PC-3 (cell line): ENCODE measurements at regions not wholly inside any gene's neighbourhood (a gene's known extent, or its start where the extent isn't known, plus 50 kb on each side); places are given as distances from the start of the nearest gene placed in this dataset.

Source experiments
- ATAC-seq: fragments of 200-7000 bp; cut with Tn5 transposase; 2 replicates; pipeline ENCODE4 v1.9.1; 2020; ENCODE audit warnings: mild to moderate bottlenecking, moderate library complexity
- BruUV-seq: library from RNA; stranded (reverse); fragments of 400-500 nt; replicated peaks from 2 replicates; lab custom pipeline; 2021; lab: Mats Ljungman, UMichigan
- CTCF ChIA-PET: fragments of 300-600 bp; sonication (Branson Sonifier 250); formaldehyde crosslinking; loops from one replicate; lab custom pipeline; 2022; ENCODE audit warnings: antibody characterized with exemption; lab: Charles Lee
- POLR2A ChIA-PET: fragments of 300-600 bp; sonication (Branson Sonifier 250); formaldehyde crosslinking; loops from one replicate; lab custom pipeline; 2022; ENCODE audit warnings: antibody characterized with exemption; ENCODE audit not compliant: unreplicated experiment; lab: Charles Lee
- DNase-seq: peaks from one replicate; pipeline ENCODE4 v3.0.0-alpha.2; 2015
- H2AFZ ChIP-seq: fragments of 300-600 bp; sonication (generic); 2 replicates; pipeline ENCODE4 v1.6.0; 2016; ENCODE audit warnings: antibody characterized with exemption, low read length
- H3F3A ChIP-seq: fragments of 300-600 bp; sonication (generic); one replicate; pipeline ENCODE4 v1.6.0; 2017; ENCODE audit warnings: antibody characterized with exemption, low read length, control low read depth, mild to moderate bottlenecking; ENCODE audit not compliant: unreplicated experiment
- H3K27ac ChIP-seq: fragments of 300-600 bp; sonication (generic); 2 replicates; pipeline ENCODE4 v1.5.1; 2016; ENCODE audit warnings: mild to moderate bottlenecking, low read length
- H3K27me3 ChIP-seq: fragments of 300-600 bp; sonication (generic); 2 replicates; pipeline ENCODE4 v1.6.1; 2016; ENCODE audit warnings: low read length, mixed read lengths
- H3K36me3 ChIP-seq: fragments of 300-600 bp; sonication (generic); 2 replicates; pipeline ENCODE4 v1.6.1; 2016; ENCODE audit warnings: low read depth, mixed run types, low read length, mixed read lengths
- H3K4me1 ChIP-seq: fragments of 300-600 bp; sonication (generic); 2 replicates; pipeline ENCODE4 v1.5.1; 2016; ENCODE audit warnings: low read length; ENCODE audit not compliant: insufficient read depth
- H3K4me2 ChIP-seq: fragments of 300-600 bp; sonication (generic); 2 replicates; pipeline ENCODE4 v1.6.0; 2016; ENCODE audit warnings: low read length
- H3K4me3 ChIP-seq: fragments of 300-600 bp; sonication (generic); 2 replicates; pipeline ENCODE4 v1.5.1; 2016; ENCODE audit warnings: mild to moderate bottlenecking, low read length, mixed read lengths
- H3K79me2 ChIP-seq: fragments of 300-600 bp; sonication (generic); 2 replicates; pipeline ENCODE4 v1.6.1; 2017; ENCODE audit warnings: low read length, mixed read lengths
- H3K9ac ChIP-seq: fragments of 300-600 bp; sonication (generic); 2 replicates; pipeline ENCODE4 v1.6.0; 2016; ENCODE audit warnings: mild to moderate bottlenecking, low read length
- H3K9me2 ChIP-seq: fragments of 300-600 bp; sonication (generic); replicated peaks from 2 replicates; pipeline ENCODE4 v1.6.1; 2016; ENCODE audit warnings: mixed run types, low read length, mixed read lengths
- H3K9me3 ChIP-seq: fragments of 300-600 bp; sonication (generic); 2 replicates; pipeline ENCODE4 v1.6.1; 2016; ENCODE audit warnings: low read length, mixed read lengths
- H4K20me1 ChIP-seq: fragments of 300-600 bp; sonication (generic); 2 replicates; pipeline ENCODE4 v1.6.1; 2016; ENCODE audit warnings: low read length, mixed read lengths
- CTCF ChIP-seq: fragments of 300-600 bp; sonication (generic); conservative IDR thresholded peaks from 2 replicates; pipeline ENCODE4 v1.5.1; 2017; ENCODE audit warnings: antibody characterized with exemption, low read depth, mild to moderate bottlenecking, low read length
- EZH2 ChIP-seq: fragments of 300-600 bp; sonication (generic); IDR thresholded peaks from one replicate; pipeline ENCODE4 v1.6.1; 2017; ENCODE audit warnings: antibody characterized with exemption, mild to moderate bottlenecking, low read length; ENCODE audit not compliant: unreplicated experiment
- EZH2phosphoT487 ChIP-seq: fragments of 300-600 bp; sonication (generic); IDR thresholded peaks from 2 replicates; pipeline ENCODE4 v1.6.1; 2018; ENCODE audit warnings: mild to moderate bottlenecking, antibody characterized with exemption, low read length, borderline replicate concordance
- intact Hi-C: fragments of 100-400 bp; cut with micrococcal nuclease; formaldehyde crosslinking; loops from 2 replicates; pipeline ENCODE4 v1.9.0; 2023

GRCh38 chr16:11412965-11413887, 68.0 kb downstream of the RMI2 start:
- H3K79me2 ChIP-seq = no peaks in the 10 kb centered on the region
- no peaks in the 10 kb centered on the region for H3K4me1 ChIP-seq
- H3K9ac ChIP-seq = no peak overlapping the region
- H2AFZ ChIP-seq = no peak overlapping the region
- no peak overlapping the region for H3K4me2 ChIP-seq
- H3F3A ChIP-seq = no peaks in the 10 kb centered on the region
- H3K27ac ChIP-seq = no peak overlapping the region
- H4K20me1 ChIP-seq = no peaks in the 10 kb centered on the region
- H3K9me3 ChIP-seq = no peaks in the 10 kb centered on the region
- no peaks in the 10 kb centered on the region for H3K36me3 ChIP-seq
- ATAC-seq (no peak), DNase-seq (no peak)
- BruUV-seq = no TSS peak
- POLR2A ChIA-PET = no interaction called here
- H3K27me3 ChIP-seq = no peaks in the 10 kb centered on the region
- H3K4me3 ChIP-seq = no peak overlapping the region
- no peak for TF ChIP-seq EZH2
- no peak for TF ChIP-seq CTCF
- no peak for TF ChIP-seq EZH2phosphoT487
- CTCF ChIA-PET = no interaction called here
- H3K9me2 ChIP-seq = no peaks in the 10 kb centered on the region
- intact Hi-C loops = no loop called here

DNA sequence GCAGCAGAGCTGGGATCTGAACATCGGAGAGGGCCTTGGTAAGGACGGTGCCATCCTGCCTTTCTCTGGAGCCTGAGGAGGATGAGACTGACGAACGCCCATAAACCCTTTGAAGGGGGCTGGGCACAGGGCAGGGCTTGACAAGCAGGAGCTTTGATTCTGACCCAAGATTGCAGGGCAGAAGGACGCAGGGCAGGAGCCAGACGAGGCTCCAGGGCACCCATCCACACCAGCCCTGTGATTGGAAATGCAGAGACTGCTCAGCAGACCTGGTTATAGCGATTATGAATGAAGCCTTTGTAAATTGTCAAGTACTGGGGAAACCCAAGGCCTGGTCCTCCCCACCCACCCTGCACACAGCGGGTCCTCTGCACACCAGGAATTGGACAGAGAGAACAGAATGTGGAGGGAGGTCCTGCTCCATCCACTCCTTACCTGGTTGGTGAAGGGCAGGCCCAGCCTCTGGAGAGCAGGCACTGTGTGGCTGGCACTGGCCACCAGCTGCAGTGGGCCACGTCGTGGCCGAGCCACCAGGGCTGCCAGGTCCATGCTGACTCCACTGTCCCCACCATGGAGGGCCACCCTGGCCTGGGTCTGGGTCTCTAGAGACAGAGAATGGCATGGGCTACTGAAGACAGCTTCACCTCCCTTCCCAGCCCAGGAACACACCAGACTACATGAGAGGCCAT, 68.8 kb downstream of the RMI2 start:
- no TSS peak for BruUV-seq

More for the DNA sequence above, 68.8 kb downstream of the RMI2 start:
- no peaks in the 10 kb centered on the region for H3K27me3 ChIP-seq
- DNase-seq (no peak), ATAC-seq (no peak)
- no peaks in the 10 kb centered on the region for H3K79me2 ChIP-seq
- no peaks in the 10 kb centered on the region for H3F3A ChIP-seq
- H3K4me2 ChIP-seq = no peak overlapping the region
- intact Hi-C loops = no loop called here
- POLR2A ChIA-PET = no interaction called here
- H3K9me2 ChIP-seq = no peaks in the 10 kb centered on the region
- no peaks in the 10 kb centered on the region for H3K4me1 ChIP-seq
- H3K9ac ChIP-seq = no peak overlapping the region
- no peaks in the 10 kb centered on the region for H3K36me3 ChIP-seq
- no peaks in the 10 kb centered on the region for H4K20me1 ChIP-seq
- H3K27ac ChIP-seq = no peak overlapping the region
- no peak overlapping the region for H2AFZ ChIP-seq
- CTCF ChIA-PET = no interaction called here
- no peaks in the 10 kb centered on the region for H3K9me3 ChIP-seq
- no peak for TF ChIP-seq EZH2
- no peak for TF ChIP-seq CTCF
- no peak for TF ChIP-seq EZH2phosphoT487
- no peak overlapping the region for H3K4me3 ChIP-seq
